COLO829 (cell line): ENCODE measurements at regions not wholly inside any gene's neighbourhood (a gene's known extent, or its start where the extent isn't known, plus 50 kb on each side); places are given as distances from the start of the nearest gene placed in this dataset.
"Not testable (repeated sequence)": the region's sequence is repeated elsewhere in the genome, so short reads cannot be mapped to it uniquely, and the experiment has no call there.

Experiments
- DNase-seq: peaks from one replicate; pipeline ENCODE4 v3.0.0; 2012; ENCODE audit warnings: low spot score

GRCh38 chr3:194189243-194189791 lies 53.4 kb downstream of the HES1 start:
- no peak for DNase-seq

GRCh38 chr3:194191850-194192249 lies 55.9 kb downstream of the HES1 start:
- DNase-seq: not testable (repeated sequence)

- no peak for DNase-seq
These were observed 58.3 kb downstream of the HES1 start for GRCh38 chr3:194194051-194194756.

GRCh38 chr3:194194757-194195085 lies 58.8 kb downstream of the HES1 start:
- no peak for DNase-seq

- no peak for DNase-seq
These were observed 59.7 kb downstream of the HES1 start for GRCh38 chr3:194195611-194196010.

- no peak for DNase-seq
These were observed 60.9 kb downstream of the HES1 start for GRCh38 chr3:194196876-194197275.

GRCh38 chr3:194197396-194197960 lies 61.5 kb downstream of the HES1 start:
- DNase-seq: no peak

GRCh38 chr3:194197981-194198695 lies 62.2 kb downstream of the HES1 start:
- DNase-seq: no peak

- no peak for DNase-seq
These were observed 63.0 kb downstream of the HES1 start for GRCh38 chr3:194198938-194199337.

- no peak for DNase-seq
These were observed 64.6 kb downstream of the HES1 start for GRCh38 chr3:194200422-194201081.

- no peak for DNase-seq
These were observed 66.2 kb downstream of the HES1 start for GRCh38 chr3:194201953-194202666.

- DNase-seq: no peak
These were observed 67.6 kb downstream of the HES1 start for GRCh38 chr3:194203482-194204041.

GRCh38 chr3:194204042-194204987 lies 68.4 kb downstream of the HES1 start:
- DNase-seq: no peak

GRCh38 chr3:194205675-194206133 lies 69.8 kb downstream of the HES1 start:
- DNase-seq: no peak

- DNase-seq: no peak
These were observed 70.4 kb downstream of the HES1 start for GRCh38 chr3:194206320-194206719.

- no peak for DNase-seq
These were observed 72.8 kb downstream of the HES1 start for GRCh38 chr3:194208709-194209108.

- no peak for DNase-seq
These were observed 76.4 kb downstream of the HES1 start for GRCh38 chr3:194212161-194212844.

- no peak for DNase-seq
These were observed 76.9 kb downstream of the HES1 start for GRCh38 chr3:194212845-194213331.

GRCh38 chr3:194215392-194215791 lies 79.4 kb downstream of the HES1 start:
- no peak for DNase-seq
